ENCODE measurements at regions not wholly inside any gene's neighbourhood (a gene's known extent, or its start where the extent isn't known, plus 50 kb on each side); places are given as distances from the start of the nearest gene placed in this dataset.
A peak's percentile ranks its signal among the peaks of the same experiment; 100 is the strongest.

- no TSS peak for BruUV-seq (replicated peaks)
- Histone ChIP-seq H3K4me3 (replicated peaks in 1 of 3; ENCODE audit: insufficient read depth in 1 of 3, low read depth in 2 of 3, low read length in 3 of 3) (no peak overlapping the region), H3K79me2 (ENCODE audit: insufficient read depth, low read length) (no peaks in the 10 kb centered on the region), H3K9ac (ENCODE audit: insufficient read depth, low read depth, low read length) (no peak overlapping the region), H3K36me3 (replicated peaks in 1 of 2; ENCODE audit: control insufficient read depth in 1 of 2, insufficient read depth in 2 of 2, low read length in 2 of 2) (no peaks in the 10 kb centered on the region), H3K4me2 (ENCODE audit: low read depth, low read length) (no peak overlapping the region), H2AFZ (ENCODE audit: low read length) (no peak overlapping the region), H4K20me1 (ENCODE audit: insufficient read depth, low read length) (no peaks in the 10 kb centered on the region), H3K4me1 (ENCODE audit: insufficient read depth, low read length) (no peaks in the 10 kb centered on the region), H3K27me3 (ENCODE audit: control insufficient read depth in 1 of 2, insufficient read depth in 2 of 2, low read length in 2 of 2) (no peaks in the 10 kb centered on the region), H3K9me3 (ENCODE audit: low read length) (no peaks in the 10 kb centered on the region), H3K27ac (ENCODE audit: extremely low read length, insufficient read depth, low read length) (no peak overlapping the region)
- no peak for TF ChIP-seq ZNF878 (CRISPR knock-in tag; IDR thresholded peaks at IDR 0.05)
- no peak for TF ChIP-seq HMGA1 (CRISPR knock-in tag; conservative IDR thresholded peaks at IDR 0.05)
- TF ChIP-seq NFE2L2 (IDR thresholded peaks at IDR 0.05; ENCODE audit: low read length): peak; percentile 73
- POLR2A ChIA-PET: no interaction called here
- DNase-seq (ENCODE audit: low spot score): no peak
- no peak for FAIRE-seq
- in situ Hi-C loops (cut with HindIII; ENCODE audit: extremely low pct_ligation_motif_present, low pct_unique_long_range_greater_than_20kb): no loop called here
- 20% methylated on average over 3 of the region's 3 CpGs for WGBS (ENCODE audit: low lambda C conversion rate)
- ATAC-seq: no peak
- intact Hi-C loops (cut with micrococcal nuclease; ENCODE audit: unreplicated experiment): no loop called here
- CTCF ChIA-PET (ENCODE audit: low intra/inter-chr PET ratio, low total read pairs): no interaction called here
Measured at GRCh38 chr15:38843051-38843501, 278.5 kb upstream of the RASGRP1 start.

- POLR2A ChIA-PET: no interaction called here
- ATAC-seq: no peak
Measured at GRCh38 chr15:38843736-38844590, 279.3 kb upstream of the RASGRP1 start.

More at GRCh38 chr15:38843736-38844590, 279.3 kb upstream of the RASGRP1 start:
- H3K4me2 ChIP-seq (ENCODE audit: low read depth, low read length): no peak overlapping the region
- DNase-seq (ENCODE audit: low spot score) (no peak), FAIRE-seq (no peak)
- no peak overlapping the region for H3K27ac ChIP-seq (ENCODE audit: extremely low read length, insufficient read depth, low read length)
- H3K9ac ChIP-seq (ENCODE audit: insufficient read depth, low read depth, low read length): no peak overlapping the region
- TF ChIP-seq THYN1 (CRISPR knock-in tag; IDR thresholded peaks at IDR 0.05; ENCODE audit: borderline replicate concordance, low read depth): no peak
- no peak for TF ChIP-seq ZSCAN12 (CRISPR knock-in tag; IDR thresholded peaks at IDR 0.05)
- TF ChIP-seq FOSL2 (CRISPR knock-in tag; IDR thresholded peaks at IDR 0.05): no peak
- no peak for TF ChIP-seq TRIM22 (IDR thresholded peaks at IDR 0.05)
- TF ChIP-seq MIER3 (CRISPR knock-in tag; IDR thresholded peaks at IDR 0.05; ENCODE audit: borderline replicate concordance): no peak
- TF ChIP-seq ZNF589 (CRISPR knock-in tag; conservative IDR thresholded peaks at IDR 0.05): no peak
- TF ChIP-seq ZNF256 (CRISPR knock-in tag; conservative IDR thresholded peaks at IDR 0.05): no peak
- no peak for TF ChIP-seq ZNF441 (CRISPR knock-in tag; IDR thresholded peaks at IDR 0.05; ENCODE audit: borderline replicate concordance)
- no peak for TF ChIP-seq ZNF101 (CRISPR knock-in tag; IDR thresholded peaks at IDR 0.05; ENCODE audit: borderline replicate concordance, low read depth)
- no peak for TF ChIP-seq ZNF451 (CRISPR knock-in tag; IDR thresholded peaks at IDR 0.05)
- no peak for TF ChIP-seq RCOR2 (CRISPR knock-in tag; IDR thresholded peaks at IDR 0.05)
- no peak for TF ChIP-seq NFE2L2 (IDR thresholded peaks at IDR 0.05; ENCODE audit: low read length)
- H3K9me3 ChIP-seq (ENCODE audit: low read length): no peaks in the 10 kb centered on the region
- intact Hi-C loops (cut with micrococcal nuclease; ENCODE audit: unreplicated experiment): no loop called here
- no peak overlapping the region for H2AFZ ChIP-seq (ENCODE audit: low read length)
- no TSS peak for BruUV-seq (replicated peaks)
- CTCF ChIA-PET (ENCODE audit: low intra/inter-chr PET ratio, low total read pairs): no interaction called here
- H3K4me3 ChIP-seq (replicated peaks in 1 of 3; ENCODE audit: insufficient read depth in 1 of 3, low read depth in 2 of 3, low read length in 3 of 3): no peak overlapping the region
- WGBS (ENCODE audit: low lambda C conversion rate): under 1% methylated on average over 10 of the region's 10 CpGs
- no peaks in the 10 kb centered on the region for H3K27me3 ChIP-seq (ENCODE audit: control insufficient read depth in 1 of 2, insufficient read depth in 2 of 2, low read length in 2 of 2)
- no peaks in the 10 kb centered on the region for H4K20me1 ChIP-seq (ENCODE audit: insufficient read depth, low read length)
- no peaks in the 10 kb centered on the region for H3K36me3 ChIP-seq (replicated peaks in 1 of 2; ENCODE audit: control insufficient read depth in 1 of 2, insufficient read depth in 2 of 2, low read length in 2 of 2)
- H3K4me1 ChIP-seq (ENCODE audit: insufficient read depth, low read length): no peaks in the 10 kb centered on the region
- in situ Hi-C loops (cut with HindIII; ENCODE audit: extremely low pct_ligation_motif_present, low pct_unique_long_range_greater_than_20kb): no loop called here
- H3K79me2 ChIP-seq (ENCODE audit: insufficient read depth, low read length): no peaks in the 10 kb centered on the region
